SK-N-SH treated with all-trans-retinoic acid at 6 μM for 48 hours (cell line): ENCODE measurements at regions not wholly inside any gene's neighbourhood (a gene's known extent, or its start where the extent isn't known, plus 50 kb on each side); places are given as distances from the start of the nearest gene placed in this dataset.

Source experiments
- ARNTL ChIP-seq: fragments of 450-650 bp; formaldehyde crosslinking; IDR thresholded peaks from 2 replicates; pipeline ENCODE4 v1.5.0; 2020; ENCODE audit warnings: low read depth, mild to moderate bottlenecking, moderate library complexity, borderline replicate concordance
- ESRRG ChIP-seq: fragments of 250-450 bp; sonication (Bioruptor Pico); IDR thresholded peaks from 2 replicates; pipeline ENCODE4 v1.6.1; 2021; ENCODE audit warnings: mild to moderate bottlenecking
- OSR1 ChIP-seq: fragments of 250-450 bp; sonication (Bioruptor Pico); IDR thresholded peaks from 2 replicates; pipeline ENCODE4 v1.8.0; 2022; ENCODE audit warnings: moderate library complexity, mild to moderate bottlenecking, inconsistent platforms
- RARB ChIP-seq: fragments of 250-450 bp; sonication (Bioruptor Pico); IDR thresholded peaks from 2 replicates; pipeline ENCODE4 v1.8.0; 2021; ENCODE audit warnings: mild to moderate bottlenecking, moderate library complexity
- TOX ChIP-seq: fragments of 250-450 bp; sonication (Bioruptor Pico); IDR thresholded peaks from 2 replicates; pipeline ENCODE4 v1.8.0; 2021; ENCODE audit warnings: mild to moderate bottlenecking, moderate library complexity, borderline replicate concordance
- ZC3H10 ChIP-seq: fragments of 250-450 bp; sonication (Bioruptor Pico); IDR thresholded peaks from 2 replicates; pipeline ENCODE4 v1.5.1; 2021; ENCODE audit warnings: mild to moderate bottlenecking, moderate library complexity
- ZNF70 ChIP-seq: fragments of 450-650 bp; formaldehyde crosslinking; IDR thresholded peaks from 2 replicates; pipeline ENCODE4 v1.5.0; 2020; ENCODE audit warnings: mild to moderate bottlenecking, moderate library complexity
- TF ChIP-seq, protein P1 (sequence below): fragments of 250-450 bp; sonication (Bioruptor Pico); IDR thresholded peaks from 2 replicates; pipeline ENCODE4 v1.5.1; 2020; ENCODE audit warnings: low read depth, mild to moderate bottlenecking, moderate library complexity

DNA sequence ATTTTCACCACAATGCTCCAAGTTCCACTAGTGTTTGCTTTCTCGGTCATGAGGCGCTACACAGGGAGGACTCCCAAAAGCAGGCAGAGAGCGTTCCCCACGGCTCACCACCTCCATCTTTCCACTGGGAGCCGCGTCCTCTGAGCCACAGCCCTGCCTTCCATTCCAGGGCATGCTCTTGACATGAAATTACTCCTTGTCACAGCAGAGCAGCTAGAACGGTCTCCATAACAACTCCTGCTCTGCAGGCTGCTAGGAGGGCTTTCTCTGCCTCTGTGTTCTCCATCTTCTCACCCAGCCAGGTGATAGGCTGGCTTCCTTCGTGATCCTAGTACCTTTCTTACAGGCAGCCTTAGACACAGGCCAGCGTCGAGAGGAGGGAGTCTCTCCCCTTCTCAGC, 171.8 kb upstream of the UBL3 start:
- TF ChIP-seq ARNTL (CRISPR knock-in tag) (no peak), ESRRG (CRISPR knock-in tag) (no peak), ZNF70 (no peak), ZC3H10 (no peak), RARB (CRISPR knock-in tag) (no peak), OSR1 (CRISPR knock-in tag) (no peak), TOX (CRISPR knock-in tag) (no peak)
- TF ChIP-seq, protein P1, sequence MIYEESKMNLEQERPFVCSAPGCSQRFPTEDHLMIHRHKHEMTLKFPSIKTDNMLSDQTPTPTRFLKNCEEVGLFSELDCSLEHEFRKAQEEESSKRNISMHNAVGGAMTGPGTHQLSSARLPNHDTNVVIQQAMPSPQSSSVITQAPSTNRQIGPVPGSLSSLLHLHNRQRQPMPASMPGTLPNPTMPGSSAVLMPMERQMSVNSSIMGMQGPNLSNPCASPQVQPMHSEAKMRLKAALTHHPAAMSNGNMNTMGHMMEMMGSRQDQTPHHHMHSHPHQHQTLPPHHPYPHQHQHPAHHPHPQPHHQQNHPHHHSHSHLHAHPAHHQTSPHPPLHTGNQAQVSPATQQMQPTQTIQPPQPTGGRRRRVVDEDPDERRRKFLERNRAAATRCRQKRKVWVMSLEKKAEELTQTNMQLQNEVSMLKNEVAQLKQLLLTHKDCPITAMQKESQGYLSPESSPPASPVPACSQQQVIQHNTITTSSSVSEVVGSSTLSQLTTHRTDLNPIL (CRISPR knock-in tag) = no peak
